ENCODE measurements at regions not wholly inside any gene's neighbourhood (a gene's known extent, or its start where the extent isn't known, plus 50 kb on each side); places are given as distances from the start of the nearest gene placed in this dataset.
"Not testable (repeated sequence)": the region's sequence is repeated elsewhere in the genome, so short reads cannot be mapped to it uniquely, and the experiment has no call there.

GRCh38 chr14:83007052-83007451 lies 1473.4 kb upstream of the SEL1L start:
- TF ChIP-seq POLR2AphosphoS5 (IDR thresholded peaks at IDR 0.05; ENCODE audit: borderline replicate concordance, low read depth, low read length); EZH2 (IDR thresholded peaks at IDR 0.05); FOXP2 (optimal IDR thresholded peaks at IDR 0.05; ENCODE audit: control extremely low read depth, extremely low read length, insufficient read depth): not testable (repeated sequence)
